Common myeloid progenitor, CD34-positive (primary cell): ENCODE measurements at regions not wholly inside any gene's neighbourhood (a gene's known extent, or its start where the extent isn't known, plus 50 kb on each side); places are given as distances from the start of the nearest gene placed in this dataset.
"Not testable (repeated sequence)": the region's sequence is repeated elsewhere in the genome, so short reads cannot be mapped to it uniquely, and the experiment has no call there.

ENCODE experiments used
- CTCF ChIA-PET: fragments of 350-600 bp; sonication (Branson Sonifier 250); formaldehyde crosslinking; loops from one replicate; lab custom pipeline; 2021; ENCODE audit warnings: antibody characterized with exemption; lab: Charles Lee
- POLR2A ChIA-PET: fragments of 350-600 bp; sonication (Branson Sonifier 250); formaldehyde crosslinking; loops from one replicate; lab custom pipeline; 2021; ENCODE audit warnings: antibody characterized with exemption; lab: Charles Lee
- DNase-seq, 3 donors: peaks; one replicate each; pipeline versions ENCODE4 v3.0.0 to v3.0.0-alpha.2; 2013
- H3K27ac ChIP-seq, 2 experiments: 1 replicate in 1 of 2; 2 replicates in 1 of 2; pipeline ENCODE4 v1.7.0; 2013; ENCODE audit warnings: inconsistent platforms in 2 of 2, low read length in 2 of 2, mild to moderate bottlenecking in 2 of 2, low read depth in 1 of 2, moderate library complexity in 1 of 2; ENCODE audit not compliant: severe bottlenecking in 2 of 2, insufficient read depth in 1 of 2, poor library complexity in 1 of 2
- H3K27me3 ChIP-seq, 5 experiments: replicated peaks in 2 of 5; 1 replicate in 3 of 5; 2 replicates in 2 of 5; pipeline versions ENCODE4 v1.6.1 to v1.7.0; 2013; ENCODE audit warnings: low read length in 4 of 5, mild to moderate bottlenecking in 2 of 5, moderate library complexity in 2 of 5, inconsistent platforms in 1 of 5; ENCODE audit not compliant: insufficient read depth in 5 of 5, control insufficient read depth in 4 of 5
- H3K36me3 ChIP-seq, 4 experiments: 1 replicate in 2 of 4; 2 replicates in 2 of 4; pipeline versions ENCODE4 v1.6.1 to v1.7.0; 2013; ENCODE audit warnings: low read length in 3 of 4, control low read depth in 1 of 4, mild to moderate bottlenecking in 1 of 4; ENCODE audit not compliant: control insufficient read depth in 4 of 4, insufficient read depth in 4 of 4
- H3K4me1 ChIP-seq, 4 experiments: 1 replicate in 3 of 4; 2 replicates in 1 of 4; pipeline versions ENCODE4 v1.6.1 to v1.7.1; 2013; ENCODE audit warnings: low read length in 3 of 4, mild to moderate bottlenecking in 3 of 4, control low read depth in 1 of 4, inconsistent platforms in 1 of 4, moderate library complexity in 1 of 4; ENCODE audit not compliant: control insufficient read depth in 4 of 4, insufficient read depth in 4 of 4; ENCODE audit errors: control extremely low read depth in 1 of 4
- H3K4me3 ChIP-seq, 7 experiments: 1 replicate in 4 of 7; 2 replicates in 3 of 7; pipeline versions ENCODE4 v1.5.1 to v1.7.0; 2013; ENCODE audit warnings: mild to moderate bottlenecking in 7 of 7, low read length in 6 of 7, moderate library complexity in 6 of 7, inconsistent platforms in 2 of 7, low read depth in 2 of 7, control low read depth in 1 of 7; ENCODE audit not compliant: insufficient read depth in 4 of 7, control insufficient read depth in 1 of 7; ENCODE audit errors: extremely low read depth in 1 of 7
- H3K9me3 ChIP-seq, 5 experiments: 1 replicate in 4 of 5; 2 replicates in 1 of 5; pipeline versions ENCODE4 v1.6.1 to v1.7.1; 2013; ENCODE audit warnings: low read length in 4 of 5, mild to moderate bottlenecking in 2 of 5, inconsistent platforms in 1 of 5, low read depth in 1 of 5, moderate library complexity in 1 of 5; ENCODE audit not compliant: control insufficient read depth in 4 of 5, insufficient read depth in 2 of 5; ENCODE audit errors: control extremely low read depth in 1 of 5
- WGBS: methylation state at CpG from one replicate; pipeline ENCODE4 v1.1.5; 2013; ENCODE audit not compliant: insufficient coverage; 5-methylcytosine and 5-hydroxymethylcytosine counted together

DNA sequence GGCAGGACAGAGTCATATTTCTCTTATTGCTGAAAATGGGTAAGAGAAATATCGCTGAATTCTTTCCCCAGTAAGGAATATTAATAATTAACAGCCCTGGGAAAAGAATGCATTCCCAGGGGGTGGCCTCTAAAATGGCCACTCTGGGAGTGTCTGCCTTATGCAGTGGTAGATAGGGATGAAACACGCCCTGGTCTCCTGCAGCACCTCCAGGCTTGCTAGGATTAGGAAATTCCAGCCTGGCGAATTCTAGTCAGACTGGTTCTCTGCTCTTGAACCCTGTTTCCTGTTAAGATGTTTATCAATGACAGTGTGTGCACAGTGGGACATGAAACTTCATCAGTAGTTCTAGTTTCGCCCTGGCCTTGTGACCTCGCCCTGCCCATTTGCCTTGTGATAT, 205.9 kb downstream of the FAM47A start:
- H3K36me3 ChIP-seq, H3K4me1 ChIP-seq, DNase-seq, H3K9me3 ChIP-seq, H3K27me3 ChIP-seq, H3K4me3 ChIP-seq, POLR2A ChIA-PET, CTCF ChIA-PET, H3K27ac ChIP-seq: not testable (repeated sequence)
- WGBS, result 92% methylated on average over 3 of the region's 5 CpGs

DNA sequence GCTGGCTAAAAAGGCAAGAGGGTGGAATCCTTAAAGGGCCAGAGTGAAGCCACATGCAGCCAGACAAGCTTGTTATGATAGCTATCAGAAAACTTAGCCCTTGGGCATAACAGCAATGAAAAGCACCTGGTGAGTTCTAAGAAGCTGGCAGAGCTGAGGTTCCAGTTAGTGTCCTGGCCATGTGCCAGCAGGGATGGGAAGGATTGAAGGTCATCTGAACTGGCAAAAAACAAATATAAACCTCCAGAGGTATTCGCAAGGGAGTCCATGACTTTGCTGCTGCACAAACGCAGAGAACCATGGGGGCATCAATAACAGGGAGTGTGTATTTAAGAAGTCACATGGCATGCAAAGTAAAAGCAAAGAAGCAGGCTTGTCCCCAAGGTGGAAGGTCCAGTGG, 208.9 kb downstream of the FAM47A start:
- Histone ChIP-seq H3K9me3 (peaks cover 0 to 4% (median 0%) of the 10 kb centered on the region in 5 experiments), H3K27ac (no peak overlapping the region), H3K4me3 (no peak overlapping the region), H3K27me3 (no peaks in the 10 kb centered on the region), H3K36me3 (no peaks in the 10 kb centered on the region), H3K4me1 (no peaks in the 10 kb centered on the region)
- ChIA-PET POLR2A (no interaction called here), CTCF (no interaction called here)
- no peak for DNase-seq
- 95% methylated on average over 2 of the region's 2 CpGs for WGBS

DNA sequence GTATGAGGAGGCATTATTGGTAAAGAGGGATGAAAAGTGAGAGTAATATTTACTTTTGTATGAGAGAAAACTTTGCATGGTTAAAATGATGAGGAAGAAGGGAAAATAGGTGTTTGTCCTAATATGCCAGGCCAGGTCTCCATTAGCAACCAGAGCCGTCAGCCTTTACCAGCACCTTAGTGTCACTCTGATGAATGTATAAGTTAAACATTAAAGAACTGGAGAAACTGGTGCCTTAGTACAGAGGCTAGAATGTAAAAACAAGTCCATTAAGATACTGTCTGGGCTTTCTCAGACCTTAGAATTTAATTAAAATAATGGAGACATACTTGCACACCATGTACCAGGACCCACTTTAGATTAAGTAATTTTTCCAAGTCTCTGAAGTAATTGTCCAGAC, 222.3 kb downstream of the FAM47A start:
- Histone ChIP-seq H3K36me3 (no peaks in the 10 kb centered on the region), H3K9me3 (no peaks in the 10 kb centered on the region), H3K4me3 (no peak overlapping the region), H3K27me3 (no peaks in the 10 kb centered on the region), H3K27ac (no peak overlapping the region), H3K4me1 (no peaks in the 10 kb centered on the region)
- no peak for DNase-seq
- ChIA-PET POLR2A (no interaction called here), CTCF (no interaction called here)
- 83% methylated on average over 1 of the region's 1 CpG for WGBS

DNA sequence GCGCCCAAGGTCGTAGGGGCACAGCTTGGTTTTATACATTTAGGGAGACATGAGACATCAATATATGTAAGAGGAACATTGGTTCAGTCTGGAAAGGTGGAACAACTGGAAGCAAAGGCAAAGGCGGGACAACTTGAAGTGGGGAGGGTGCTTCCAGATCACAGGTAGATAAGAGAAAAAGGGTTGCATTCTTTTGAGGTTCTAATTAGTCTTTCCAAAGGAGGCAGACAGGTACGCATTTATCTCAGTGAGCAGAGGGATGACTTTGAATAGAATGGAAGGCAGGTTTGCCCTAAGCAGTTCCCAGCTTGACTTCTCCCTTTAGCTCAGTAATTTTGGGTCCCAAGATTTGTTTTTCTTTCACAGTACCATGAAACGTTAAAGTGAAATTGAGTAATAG, 223.2 kb downstream of the FAM47A start:
- 73% methylated on average over 4 of the region's 5 CpGs for WGBS
- DNase-seq, result no peak
- H3K4me1 ChIP-seq, result no peaks in the 10 kb centered on the region
- no peak overlapping the region for H3K27ac ChIP-seq
- H3K36me3 ChIP-seq, result no peaks in the 10 kb centered on the region
- H3K9me3 ChIP-seq, result no peaks in the 10 kb centered on the region
- ChIA-PET POLR2A (no interaction called here), CTCF (no interaction called here)
- H3K27me3 ChIP-seq, result no peaks in the 10 kb centered on the region
- no peak overlapping the region for H3K4me3 ChIP-seq

DNA sequence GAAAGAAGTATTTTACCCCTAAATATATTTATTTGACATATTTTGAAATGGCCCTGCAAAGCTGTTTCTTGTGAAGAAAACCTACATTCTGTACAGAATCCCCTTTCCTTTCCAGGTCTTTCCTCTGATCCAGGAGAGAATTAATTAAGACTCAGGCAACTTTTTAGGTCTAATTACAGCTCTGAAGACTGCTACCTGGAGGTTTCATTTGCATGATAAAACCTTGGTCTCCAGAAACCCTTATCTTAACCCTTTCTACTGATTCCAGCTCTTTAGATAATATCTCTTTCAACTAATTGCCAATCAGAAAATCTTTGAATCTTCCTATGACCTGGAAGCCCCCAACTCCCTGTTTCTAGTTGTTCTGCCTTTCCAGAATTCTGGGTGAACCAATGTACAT, 224.0 kb downstream of the FAM47A start:
- Histone ChIP-seq H3K4me1 (no peaks in the 10 kb centered on the region), H3K36me3 (no peaks in the 10 kb centered on the region), H3K4me3 (no peak overlapping the region), H3K27ac (no peak overlapping the region), H3K9me3 (no peaks in the 10 kb centered on the region), H3K27me3 (no peaks in the 10 kb centered on the region)
- POLR2A ChIA-PET, result no interaction called here
- DNase-seq, result no peak
- CTCF ChIA-PET, result no interaction called here

DNA sequence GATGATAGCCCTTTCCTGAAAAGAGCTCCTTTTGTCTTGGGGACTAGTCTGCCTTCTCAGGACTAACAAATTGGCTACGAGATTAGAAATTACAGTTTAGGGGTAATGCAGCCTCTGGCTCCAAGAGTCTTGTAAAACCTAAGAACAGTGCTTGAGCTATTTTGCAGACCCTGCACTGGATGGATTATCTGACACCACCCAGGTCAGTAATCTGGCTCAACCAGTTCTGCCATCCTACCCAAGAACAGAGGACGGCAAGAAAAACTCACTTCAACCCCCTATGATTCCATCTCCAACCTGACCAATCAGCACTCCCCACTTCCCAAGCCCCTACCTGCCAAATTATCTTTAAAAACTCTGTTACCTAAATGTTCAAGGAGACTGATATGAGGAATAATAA, 225.1 kb downstream of the FAM47A start:
- WGBS, result 62% methylated on average over 1 of the region's 2 CpGs
- no peaks in the 10 kb centered on the region for H3K27me3 ChIP-seq
- no peak overlapping the region for H3K4me3 ChIP-seq
- H3K36me3 ChIP-seq, result no peaks in the 10 kb centered on the region
- ChIA-PET POLR2A (no interaction called here), CTCF (no interaction called here)
- H3K9me3 ChIP-seq, result no peaks in the 10 kb centered on the region
- no peak for DNase-seq
- no peak overlapping the region for H3K27ac ChIP-seq
- H3K4me1 ChIP-seq, result no peaks in the 10 kb centered on the region

DNA sequence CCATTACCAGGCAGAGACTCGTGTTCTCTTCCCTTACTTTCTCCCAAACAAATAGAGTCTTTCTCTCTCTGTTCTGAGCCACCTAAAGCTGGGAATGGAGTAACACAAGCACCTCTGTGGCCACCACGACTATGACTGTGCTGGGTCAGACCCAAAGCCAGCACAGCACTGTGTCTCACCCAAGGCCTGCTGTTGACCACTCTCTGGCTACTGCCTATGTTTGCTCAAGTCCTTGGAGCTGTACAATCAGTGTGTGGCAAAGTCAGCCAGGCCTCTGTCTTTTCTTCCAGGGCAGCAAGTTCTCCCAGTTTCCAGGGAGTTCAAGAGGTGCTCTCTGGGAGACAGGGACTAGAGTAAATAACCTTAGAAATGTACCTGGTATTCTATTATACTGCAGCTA, 239.4 kb downstream of the FAM47A start:
- WGBS, result 74% methylated on average over 2 of the region's 2 CpGs
- ChIA-PET CTCF (no interaction called here), POLR2A (no interaction called here)
- H3K4me1 ChIP-seq, result no peaks in the 10 kb centered on the region
- DNase-seq, result no peak
- no peak overlapping the region for H3K27ac ChIP-seq
- H3K36me3 ChIP-seq, result no peaks in the 10 kb centered on the region
- H3K4me3 ChIP-seq, result no peak overlapping the region
- H3K9me3 ChIP-seq, result no peaks in the 10 kb centered on the region
- no peaks in the 10 kb centered on the region for H3K27me3 ChIP-seq

DNA sequence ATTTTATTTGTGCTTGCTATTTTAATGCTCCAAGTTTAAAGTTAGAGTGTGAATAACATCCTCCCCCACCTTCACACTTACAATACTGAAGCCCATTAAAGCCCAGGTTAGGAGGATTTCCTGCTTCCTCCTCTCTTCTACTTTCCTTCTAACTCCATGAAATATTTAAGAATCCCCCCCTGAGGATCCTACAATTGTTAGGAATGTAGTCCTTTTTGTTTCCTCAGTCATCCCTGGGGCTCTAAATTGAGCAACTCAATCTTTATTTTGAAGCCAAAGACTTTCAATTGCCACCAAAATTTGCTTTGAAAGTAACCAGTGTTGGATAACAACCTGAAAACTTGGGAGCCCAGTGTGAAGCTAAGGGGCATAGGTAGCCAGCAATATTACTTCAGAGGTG, 276.9 kb downstream of the FAM47A start:
- H3K4me1 ChIP-seq, result no peaks in the 10 kb centered on the region
- no peak overlapping the region for H3K27ac ChIP-seq
- H3K9me3 ChIP-seq, result no peaks in the 10 kb centered on the region
- H3K4me3 ChIP-seq, result no peak overlapping the region
- no peak for DNase-seq
- no peaks in the 10 kb centered on the region for H3K36me3 ChIP-seq
- POLR2A ChIA-PET, result no interaction called here
- CTCF ChIA-PET, result no interaction called here
- no peaks in the 10 kb centered on the region for H3K27me3 ChIP-seq
